ENCODE measurements at regions not wholly inside any gene's neighbourhood (a gene's known extent, or its start where the extent isn't known, plus 50 kb on each side); places are given as distances from the start of the nearest gene placed in this dataset.
"Not testable (repeated sequence)": the region's sequence is repeated elsewhere in the genome, so short reads cannot be mapped to it uniquely, and the experiment has no call there.

DNA sequence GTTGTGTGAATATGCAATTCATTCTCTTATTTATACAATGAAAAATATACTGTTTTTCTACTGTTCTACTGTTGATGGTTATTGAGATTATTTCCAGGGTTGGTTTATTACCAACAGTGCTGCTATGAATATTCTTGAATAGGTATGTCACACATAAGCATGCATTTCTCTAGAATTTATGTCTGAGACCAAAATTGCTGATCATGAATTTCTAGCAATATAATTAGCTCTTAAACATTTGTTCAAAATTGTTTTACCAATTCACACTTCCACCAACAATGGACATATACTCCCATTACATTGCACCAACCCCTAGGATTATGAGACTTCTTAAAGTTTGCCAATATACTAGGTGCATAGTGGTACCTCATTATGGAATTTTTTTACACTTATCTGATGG, 164.1 kb upstream of the KCNQ5 start:
- no peak for DNase-seq (ENCODE audit: low spot score)

DNA sequence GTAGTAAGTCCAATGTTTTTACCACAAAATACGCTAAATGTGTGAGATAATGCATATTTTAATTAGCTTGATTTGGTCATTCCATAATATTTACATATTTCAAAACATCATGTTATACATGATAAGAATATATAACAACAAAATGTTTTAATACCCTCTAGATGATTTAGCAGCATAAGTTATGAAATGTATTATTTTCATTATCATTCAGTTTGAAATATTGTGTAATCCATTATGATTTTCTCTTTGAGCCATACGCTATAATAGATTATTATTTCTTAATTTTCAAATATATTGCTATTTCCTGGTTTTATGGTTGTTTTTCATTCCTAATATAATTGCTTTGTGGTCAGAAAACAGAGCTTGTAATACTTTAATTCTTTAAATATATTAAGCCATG, 163.3 kb upstream of the KCNQ5 start:
- DNase-seq (ENCODE audit: low spot score), result no peak

DNA sequence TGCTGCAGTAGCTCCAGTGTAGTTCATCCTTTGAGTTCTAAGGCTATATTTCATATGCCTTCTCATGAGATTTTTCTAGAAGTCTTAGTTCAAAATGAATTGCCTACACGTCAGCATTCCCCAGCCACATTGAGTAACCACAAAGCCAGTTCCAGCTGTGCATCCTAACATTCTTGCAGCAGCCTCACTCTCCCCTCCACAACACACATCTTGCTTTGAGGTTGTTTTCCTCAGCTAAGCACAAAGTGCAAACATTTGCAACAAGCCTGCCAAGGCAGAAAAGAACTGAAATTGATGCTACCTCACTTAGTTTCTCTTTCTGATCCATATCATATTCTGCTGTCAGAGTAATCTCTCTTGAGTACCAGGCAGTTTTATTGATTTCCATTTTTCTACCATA, 160.7 kb upstream of the KCNQ5 start:
- peak; percentile 66 for DNase-seq (ENCODE audit: low spot score)

DNA sequence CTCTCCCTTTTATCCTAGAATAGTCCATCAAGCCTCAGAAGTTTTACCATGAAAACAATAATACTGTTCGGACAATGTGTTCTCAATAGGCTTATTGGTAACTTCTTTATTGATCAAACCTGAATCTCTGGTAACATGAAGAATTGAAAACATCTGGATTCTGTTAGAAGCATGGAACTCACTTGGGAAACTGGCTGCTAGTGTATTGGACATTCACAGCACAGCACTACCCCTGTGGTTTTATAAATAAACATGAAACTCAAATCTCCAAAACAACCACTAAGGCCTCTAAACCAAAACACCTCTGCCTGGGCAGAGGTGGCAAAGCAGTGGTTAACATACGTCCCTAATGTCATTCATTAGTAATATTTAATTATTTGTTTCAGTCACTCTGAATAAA, 157.6 kb upstream of the KCNQ5 start:
- DNase-seq (ENCODE audit: low spot score), result peak; percentile 13

DNA sequence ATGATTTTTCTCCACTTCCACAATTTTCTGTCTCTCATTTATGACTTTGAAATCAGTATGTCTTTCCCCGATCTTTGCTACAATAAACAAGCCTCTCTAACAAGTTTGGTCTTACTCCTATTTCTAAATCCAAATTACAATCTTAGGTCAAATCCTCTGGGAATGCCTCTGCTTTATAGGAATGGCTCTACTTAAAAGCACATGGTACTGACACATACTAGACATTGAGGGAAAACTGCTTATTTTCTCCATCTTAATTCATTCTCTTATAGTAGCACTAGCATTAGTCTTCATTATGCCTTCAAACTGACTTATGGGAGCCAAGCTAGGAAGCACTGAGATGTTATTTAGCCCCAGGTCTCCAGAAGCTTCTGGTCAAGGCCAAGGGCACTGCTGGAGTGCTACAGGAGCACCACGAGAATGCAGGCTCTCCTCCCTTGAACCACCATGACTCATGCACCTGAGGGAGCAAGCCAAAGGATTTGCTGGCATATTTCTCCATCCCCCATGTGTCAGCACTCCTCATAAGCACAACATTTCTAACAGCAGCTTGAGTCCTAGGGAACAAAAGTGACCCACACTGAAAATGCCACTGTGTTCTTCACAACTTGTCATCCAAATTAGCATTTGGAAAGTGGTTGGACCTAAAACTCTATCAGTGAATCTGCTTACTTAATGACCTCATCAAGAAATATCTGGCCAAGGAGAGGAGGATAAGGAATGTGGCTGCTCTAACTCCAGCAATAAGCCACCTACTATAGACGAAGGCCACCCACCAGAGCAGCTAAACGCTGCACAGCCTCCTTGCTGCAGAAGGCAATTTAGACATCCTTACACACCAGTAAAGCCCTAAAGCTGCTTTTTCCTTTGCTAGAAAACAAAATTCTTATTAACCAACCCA, 156.8 kb upstream of the KCNQ5 start:
- DNase-seq (ENCODE audit: low spot score), result peak; percentile 55

DNA sequence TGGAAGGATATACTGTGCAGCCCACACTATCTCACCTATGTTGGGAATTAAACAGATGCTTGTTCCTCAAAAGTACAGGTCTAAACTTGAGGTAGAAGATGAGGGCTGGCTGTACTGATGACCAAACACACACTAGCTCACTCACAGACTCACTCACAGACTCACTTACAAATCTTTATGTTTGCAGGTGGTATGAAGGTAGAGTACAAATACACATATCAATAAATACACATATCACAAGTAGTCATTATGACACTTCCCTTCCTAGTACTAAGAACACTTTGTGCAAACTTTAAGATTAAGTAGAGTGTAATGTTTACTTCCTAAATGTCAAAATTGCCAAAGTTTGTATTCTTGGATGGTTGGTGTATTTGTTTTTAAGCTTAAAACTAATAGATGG, 155.4 kb upstream of the KCNQ5 start:
- no peak for DNase-seq (ENCODE audit: low spot score)

DNA sequence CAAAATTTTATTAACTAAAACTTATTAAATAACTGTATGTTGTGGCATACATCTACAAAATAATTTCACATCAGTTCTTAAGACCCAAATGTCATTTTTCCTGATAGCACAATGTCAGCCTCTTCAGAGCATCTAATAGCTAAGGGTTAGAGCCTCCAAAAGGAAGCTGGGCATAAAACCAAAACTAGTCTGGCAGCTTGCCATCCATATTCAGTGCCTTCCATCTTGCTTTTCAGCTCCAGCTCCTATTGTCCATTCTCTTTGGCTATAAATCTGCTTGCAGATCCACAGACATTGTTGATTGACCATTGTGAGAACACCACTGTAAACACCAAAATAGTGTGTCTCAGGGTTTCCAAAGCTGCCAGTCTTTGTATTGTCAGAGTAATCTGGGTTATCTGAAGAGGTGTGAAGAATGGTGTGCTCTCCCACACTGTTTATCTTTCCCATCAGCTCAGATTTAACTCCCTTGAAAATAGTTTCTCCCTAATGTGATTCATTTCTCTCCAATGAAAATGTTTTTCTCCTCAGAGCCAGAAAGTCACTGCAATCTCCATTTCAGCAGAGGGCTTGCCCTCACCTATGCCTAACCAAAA, 154.8 kb upstream of the KCNQ5 start:
- DNase-seq (ENCODE audit: low spot score), result no peak

DNA sequence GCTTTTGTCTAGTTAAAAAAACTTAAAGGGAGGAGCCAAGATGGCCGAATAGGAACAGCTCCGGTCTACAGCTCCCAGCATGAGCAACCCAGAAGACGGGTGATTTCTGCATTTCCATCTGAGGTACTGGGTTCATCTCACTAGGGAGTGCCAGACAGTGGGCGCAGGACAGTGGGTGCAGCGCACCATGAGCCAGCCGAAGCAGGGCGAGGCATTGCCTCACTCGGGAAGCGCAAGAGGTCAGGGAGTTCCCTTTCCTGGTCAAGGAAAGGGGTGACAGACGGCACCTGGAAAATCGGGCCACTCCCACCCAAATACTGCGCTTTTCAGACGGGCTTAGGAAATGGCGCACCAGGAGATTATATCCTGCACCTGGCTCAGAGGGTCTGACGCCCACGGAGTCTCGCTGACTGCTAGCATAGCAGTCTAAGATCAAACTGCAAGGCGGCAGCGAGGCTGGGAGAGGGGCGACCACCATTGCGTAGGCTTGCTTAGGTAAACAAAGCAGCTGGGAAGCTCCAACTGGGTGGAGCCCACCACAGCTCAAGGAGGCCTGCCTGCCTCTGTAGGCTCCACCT, 152.4 kb upstream of the KCNQ5 start:
- DNase-seq (ENCODE audit: low spot score), result not testable (repeated sequence)

DNA sequence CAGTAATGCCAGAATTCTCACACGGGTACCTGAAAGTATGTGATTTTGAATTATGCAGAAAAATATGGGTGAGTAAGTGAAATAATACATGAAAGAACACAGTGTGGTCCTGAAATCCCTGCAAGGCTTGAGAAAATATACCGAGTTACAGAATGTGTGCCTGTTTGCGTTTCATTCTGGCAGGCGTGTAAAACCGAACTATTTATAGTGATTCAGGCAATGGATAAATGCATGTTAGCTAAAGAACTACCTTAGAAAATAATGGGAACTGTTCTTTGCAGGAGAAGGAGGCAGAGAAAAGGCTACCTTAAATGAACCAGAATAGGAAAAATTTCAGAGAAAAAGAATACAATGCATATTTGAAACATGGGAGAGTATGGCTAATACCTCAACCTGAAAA, 145.8 kb upstream of the KCNQ5 start:
- no peak for DNase-seq (ENCODE audit: low spot score)

DNA sequence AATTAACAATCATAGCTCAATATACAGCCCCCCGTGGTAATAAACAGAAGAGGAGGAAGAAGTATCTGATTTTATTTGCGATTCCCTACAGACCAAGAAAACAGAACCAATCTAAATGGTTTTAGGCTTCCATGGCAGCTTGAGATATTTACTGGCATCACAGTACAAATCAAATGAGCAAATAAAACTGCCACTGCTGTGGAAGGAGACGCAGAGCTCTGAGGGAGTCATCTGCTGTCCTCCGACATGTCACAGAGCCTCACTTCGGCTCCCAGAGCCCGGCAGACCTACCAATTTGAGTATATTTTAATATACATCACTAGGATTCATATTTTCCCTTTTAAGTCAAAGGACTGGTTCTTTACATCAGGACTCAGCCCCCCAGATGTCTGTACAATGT, 145.2 kb upstream of the KCNQ5 start:
- no peak for DNase-seq (ENCODE audit: low spot score)

DNA sequence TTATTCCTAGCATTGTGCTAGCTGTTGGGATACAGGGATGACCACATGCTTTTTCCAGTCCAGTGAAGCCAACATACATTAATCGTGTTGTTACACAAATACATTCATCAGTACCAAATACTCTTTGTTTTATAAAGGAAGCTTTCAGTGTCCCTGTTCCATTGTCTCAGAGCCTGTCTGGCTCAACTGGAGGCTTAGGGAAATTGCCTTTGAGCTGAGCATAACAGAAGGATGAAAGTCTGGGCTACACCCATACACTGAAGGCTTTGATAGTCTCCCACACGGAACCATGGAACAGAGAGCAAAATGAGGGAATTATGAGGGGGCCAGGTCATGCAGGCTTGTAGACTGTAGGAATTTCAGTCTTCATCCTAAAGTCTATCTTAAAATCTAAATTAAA, 126.4 kb upstream of the KCNQ5 start:
- no peak for DNase-seq (ENCODE audit: low spot score)

DNA sequence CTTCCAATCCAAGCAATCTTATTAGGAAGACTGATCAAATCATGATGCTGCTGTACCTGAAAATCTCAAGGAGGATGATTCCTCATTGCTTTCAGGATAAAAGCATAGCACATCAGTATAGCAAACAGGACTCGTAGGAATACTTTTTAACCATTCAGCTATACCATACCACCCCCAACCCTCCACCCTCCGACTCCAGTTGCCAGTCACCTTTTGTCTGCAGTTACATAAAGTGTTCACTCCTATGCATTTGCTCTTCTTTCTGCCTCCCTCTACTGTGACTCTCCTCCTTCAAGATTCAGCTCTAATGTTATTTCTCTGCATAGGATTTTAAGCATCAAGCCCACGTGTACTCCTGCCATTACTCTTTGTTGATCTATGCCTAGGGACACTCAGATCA, 124.7 kb upstream of the KCNQ5 start:
- no peak for DNase-seq (ENCODE audit: low spot score)

DNA sequence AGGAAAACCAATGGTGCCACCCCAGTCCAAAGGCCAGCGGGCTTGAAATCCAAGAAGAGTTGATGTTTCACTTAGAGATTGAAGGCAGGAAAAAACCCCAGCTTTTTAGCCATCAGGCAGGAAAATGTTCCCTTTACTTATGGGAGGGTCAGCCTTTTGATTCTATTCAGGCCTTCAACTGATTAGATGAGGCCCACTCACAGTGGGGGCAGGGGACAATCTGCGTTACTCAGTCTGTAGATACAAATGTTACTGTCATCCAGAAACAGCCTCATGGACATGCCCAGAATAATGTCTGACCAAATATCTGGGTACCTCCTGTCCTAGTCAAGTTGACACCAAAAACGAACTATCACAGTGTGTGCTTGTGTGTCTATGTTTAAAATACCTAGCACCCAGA, 121.2 kb upstream of the KCNQ5 start:
- no peak for DNase-seq (ENCODE audit: low spot score)

DNA sequence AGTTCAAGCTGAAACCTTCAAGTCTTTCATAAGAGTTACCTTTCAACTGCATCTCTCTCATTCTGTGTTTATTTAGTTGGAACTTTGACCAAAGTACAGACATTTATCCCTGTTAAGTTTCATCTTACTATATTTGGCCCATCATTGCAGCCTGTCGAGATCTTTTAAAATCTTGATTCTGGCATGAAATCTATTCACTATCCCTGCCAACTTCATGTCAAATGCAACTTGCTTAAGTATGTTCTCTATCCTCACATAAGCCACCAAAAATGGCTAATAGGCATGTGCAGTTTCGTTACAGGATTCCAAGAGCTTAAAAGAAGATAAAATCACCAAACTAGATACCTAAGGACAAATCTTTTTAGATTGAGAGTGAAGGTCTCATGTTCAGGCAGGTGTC, 117.5 kb upstream of the KCNQ5 start:
- no peak for DNase-seq (ENCODE audit: low spot score)

DNA sequence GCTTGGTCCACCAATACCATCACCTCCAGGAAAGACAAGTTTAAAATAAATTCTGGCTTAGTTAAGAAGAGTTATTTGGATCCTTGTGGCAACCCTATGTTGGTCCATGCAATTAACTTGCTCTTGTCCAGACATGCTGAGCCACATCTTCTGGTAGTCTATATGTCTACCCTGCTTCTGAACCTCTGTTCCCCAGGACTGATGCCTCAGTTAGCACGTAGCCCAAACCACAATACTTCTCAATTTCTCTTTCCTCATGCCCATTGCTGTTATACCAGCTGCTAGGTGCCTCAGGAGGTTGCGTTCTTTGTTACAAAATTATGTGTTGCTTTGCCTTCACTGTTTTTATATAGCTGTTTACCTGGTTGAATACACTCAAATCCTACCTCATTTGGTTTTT, 116.4 kb upstream of the KCNQ5 start:
- no peak for DNase-seq (ENCODE audit: low spot score)

DNA sequence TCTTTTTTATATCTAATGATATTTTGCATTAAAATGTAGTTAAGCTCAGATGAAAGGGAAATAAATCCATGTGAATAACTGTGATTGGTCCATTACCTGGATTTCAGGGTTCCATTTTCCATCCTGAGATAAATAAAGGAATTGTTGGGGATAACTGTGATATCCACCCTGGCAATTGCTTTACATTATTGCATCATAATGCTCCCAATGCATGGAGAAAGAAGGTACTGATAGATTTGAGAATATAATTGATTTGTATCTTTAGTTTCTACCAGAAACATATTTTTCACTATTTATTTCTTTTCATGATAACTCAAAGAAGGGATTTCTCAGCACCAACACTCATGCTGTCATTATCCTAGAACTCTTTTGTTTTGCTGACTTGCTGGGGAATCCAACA, 102.0 kb upstream of the KCNQ5 start:
- no peak for DNase-seq (ENCODE audit: low spot score)

DNA sequence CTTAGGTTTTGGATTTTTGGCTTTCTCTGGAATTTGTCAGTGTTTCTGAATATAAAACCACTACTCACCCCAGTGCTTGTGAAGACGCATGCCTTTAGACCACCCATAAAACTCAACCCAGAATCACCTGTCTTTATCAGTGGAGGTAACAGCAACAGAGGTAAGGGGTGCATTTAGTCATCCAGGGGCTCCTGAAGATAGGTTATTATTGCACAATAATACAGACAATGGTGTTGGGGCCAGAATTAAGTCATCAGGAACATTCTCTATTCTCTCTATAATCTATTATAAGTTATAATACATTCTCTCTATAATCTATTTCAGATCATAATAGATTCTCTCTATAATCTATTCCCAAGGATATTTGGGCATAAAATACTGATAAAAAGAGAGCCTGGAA, 100.2 kb upstream of the KCNQ5 start:
- no peak for DNase-seq (ENCODE audit: low spot score)

DNA sequence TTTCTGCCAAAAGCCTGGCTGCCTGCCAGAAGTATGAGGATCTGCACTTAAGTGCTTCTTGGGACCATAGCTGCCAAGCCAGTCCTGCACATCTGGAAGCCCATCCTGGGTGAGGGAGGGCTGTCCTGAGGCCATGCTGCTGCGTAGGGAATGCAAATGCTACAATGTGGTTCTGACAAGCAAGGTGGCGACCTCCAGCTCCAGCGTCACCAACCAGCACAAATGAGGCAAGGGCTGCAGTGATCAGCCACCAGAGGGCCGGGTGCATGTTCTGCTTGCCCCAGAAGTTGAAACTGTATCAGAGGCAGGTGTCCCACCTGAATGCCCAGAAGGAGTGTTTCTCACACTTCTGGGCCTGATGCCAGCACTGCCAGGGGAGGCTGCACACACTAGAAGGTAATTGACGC, 99.1 kb upstream of the KCNQ5 start:
- DNase-seq (ENCODE audit: low spot score), result no peak

DNA sequence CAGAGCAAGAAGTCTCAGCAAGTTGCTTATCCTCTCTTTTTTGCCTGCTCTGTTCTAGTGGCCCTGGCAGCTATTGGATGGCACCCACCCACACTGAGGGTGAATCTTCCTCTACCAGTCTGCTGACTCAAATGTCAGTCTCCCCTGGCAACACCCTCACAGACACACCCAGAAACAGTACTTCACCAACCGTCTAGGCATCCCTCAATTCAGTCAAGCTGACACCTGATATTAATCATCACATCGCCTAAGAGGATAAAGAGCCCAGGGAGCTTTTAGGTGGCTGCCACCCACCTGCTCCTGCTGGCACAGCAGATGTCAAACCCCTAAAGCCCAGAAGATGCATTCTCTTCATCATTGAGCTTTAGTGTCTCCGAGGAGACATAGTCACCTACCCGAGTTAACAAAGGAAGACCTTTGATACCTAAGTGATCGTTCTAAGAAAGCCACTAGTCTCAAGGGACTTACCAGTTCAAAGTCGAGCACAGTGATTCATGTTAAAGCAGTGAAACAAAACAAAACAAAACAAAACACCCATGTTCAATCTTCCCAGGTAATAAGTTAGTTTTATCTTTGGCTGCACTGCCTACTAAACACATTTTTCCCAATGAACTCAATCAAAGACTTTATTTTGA, 97.7 kb upstream of the KCNQ5 start:
- no peak for DNase-seq (ENCODE audit: low spot score)

DNA sequence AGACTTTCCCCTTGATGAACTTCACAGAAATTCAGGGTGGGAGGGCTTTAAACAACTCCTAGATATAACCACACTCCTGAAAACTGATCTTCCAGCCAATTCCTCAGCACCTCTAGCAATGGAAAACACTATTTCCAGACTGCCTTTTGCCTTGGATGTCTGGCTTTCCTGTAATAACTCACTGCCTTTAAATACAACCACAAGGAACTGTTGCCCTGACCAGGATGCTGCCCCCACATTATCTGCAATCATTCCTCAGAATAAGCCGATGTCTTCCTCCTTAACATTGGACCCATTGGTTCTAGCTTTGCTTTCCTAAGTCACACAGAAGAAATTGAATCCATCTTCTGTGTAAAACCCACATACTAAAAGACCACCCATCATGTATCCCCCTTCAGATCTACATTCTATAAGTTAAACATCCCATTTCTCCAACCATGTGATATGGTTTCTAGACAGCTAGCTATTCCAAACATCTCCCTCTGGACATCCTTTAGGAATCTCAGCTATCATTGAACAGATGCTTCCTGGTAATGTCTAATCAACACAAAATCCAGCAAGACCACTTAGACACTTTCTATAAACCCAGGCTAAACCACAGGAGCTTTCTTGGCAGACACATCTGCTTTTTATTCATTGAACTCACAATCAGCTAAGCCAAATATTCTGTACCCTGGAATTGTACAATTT, 95.9 kb upstream of the KCNQ5 start:
- no peak for DNase-seq (ENCODE audit: low spot score)

DNA sequence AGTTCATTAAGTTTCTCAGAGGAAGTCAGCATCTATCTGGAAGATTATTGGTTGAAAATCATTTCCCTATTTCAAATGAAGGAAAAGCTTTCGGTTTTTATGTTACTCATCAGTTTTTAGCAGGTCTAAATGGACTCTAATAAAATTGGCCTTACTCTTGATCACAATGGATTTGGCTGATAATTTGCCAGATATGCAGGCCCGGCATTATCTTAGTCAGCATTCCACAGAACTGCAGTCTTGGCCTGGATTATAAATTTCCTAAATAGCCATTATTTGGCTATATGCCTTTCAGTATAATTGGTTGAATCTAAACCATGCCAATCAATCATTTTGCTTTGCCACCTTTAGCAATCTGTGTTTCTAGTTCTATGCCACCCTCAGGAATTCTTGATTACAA, 91.7 kb upstream of the KCNQ5 start:
- no peak for DNase-seq (ENCODE audit: low spot score)

DNA sequence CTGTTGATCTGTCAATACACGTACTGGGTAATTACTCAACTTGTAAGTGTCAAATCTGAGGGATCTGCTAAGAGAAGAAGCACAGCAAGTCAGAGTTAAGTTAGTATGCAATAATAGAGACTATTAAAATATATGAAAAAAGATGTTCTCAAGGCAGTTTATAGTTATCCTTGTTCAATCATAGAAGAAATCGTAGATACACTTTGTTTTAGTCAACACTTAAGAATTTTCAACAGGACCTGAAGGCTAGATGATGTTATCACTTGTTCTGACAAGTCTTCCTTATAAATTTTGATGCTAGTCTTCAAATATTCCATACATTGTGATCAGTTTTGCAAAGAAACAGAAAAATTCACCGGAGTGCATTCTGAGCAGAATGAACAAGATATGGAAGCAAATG, 91.1 kb upstream of the KCNQ5 start:
- no peak for DNase-seq (ENCODE audit: low spot score)

DNA sequence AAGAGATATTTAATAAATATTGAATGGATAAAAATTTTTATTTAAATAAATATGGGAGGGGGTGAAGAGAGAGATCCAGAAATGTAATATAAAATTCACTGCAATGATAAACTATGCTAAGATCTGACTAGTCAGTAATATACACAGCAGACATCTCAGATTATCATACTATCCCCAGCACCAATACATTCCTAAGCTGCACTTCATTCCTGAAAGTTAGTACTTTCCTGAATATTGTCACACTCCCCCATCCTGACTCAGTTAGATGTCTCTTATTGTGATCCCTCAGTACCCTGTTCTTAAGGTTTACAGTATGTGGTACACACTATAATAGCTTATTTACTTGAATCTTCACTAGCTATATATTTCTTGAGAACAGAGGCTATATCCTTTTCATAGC, 88.3 kb upstream of the KCNQ5 start:
- no peak for DNase-seq (ENCODE audit: low spot score)

Data from GM03348 (cell line).